Esophagus muscularis mucosa (tissue), 4 donors: ENCODE measurements at regions not wholly inside any gene's neighbourhood (a gene's known extent, or its start where the extent isn't known, plus 50 kb on each side); places are given as distances from the start of the nearest gene placed in this dataset.

Source experiments
- CTCF ChIP-seq, 3 experiments: fragments of 200-600 bp in 2 of 3; fragments of 450-650 bp in 1 of 3; sonication (generic) in 2 of 3; IDR thresholded peaks; one replicate each; pipeline ENCODE4 v1.5.1; 2017 to 2019; ENCODE audit warnings: antibody characterized with exemption in 3 of 3, mild to moderate bottlenecking in 2 of 3, moderate library complexity in 1 of 3
- EP300 ChIP-seq: sonication (generic); formaldehyde crosslinking; IDR thresholded peaks from one replicate; pipeline ENCODE4 v1.6.1; 2017; ENCODE audit warnings: antibody characterized with exemption
- POLR2AphosphoS5 ChIP-seq, 2 donors: sonication (generic); formaldehyde crosslinking; IDR thresholded peaks; one replicate each; pipeline ENCODE4 v1.6.1; 2017; ENCODE audit warnings: antibody characterized with exemption in 2 of 2

DNA sequence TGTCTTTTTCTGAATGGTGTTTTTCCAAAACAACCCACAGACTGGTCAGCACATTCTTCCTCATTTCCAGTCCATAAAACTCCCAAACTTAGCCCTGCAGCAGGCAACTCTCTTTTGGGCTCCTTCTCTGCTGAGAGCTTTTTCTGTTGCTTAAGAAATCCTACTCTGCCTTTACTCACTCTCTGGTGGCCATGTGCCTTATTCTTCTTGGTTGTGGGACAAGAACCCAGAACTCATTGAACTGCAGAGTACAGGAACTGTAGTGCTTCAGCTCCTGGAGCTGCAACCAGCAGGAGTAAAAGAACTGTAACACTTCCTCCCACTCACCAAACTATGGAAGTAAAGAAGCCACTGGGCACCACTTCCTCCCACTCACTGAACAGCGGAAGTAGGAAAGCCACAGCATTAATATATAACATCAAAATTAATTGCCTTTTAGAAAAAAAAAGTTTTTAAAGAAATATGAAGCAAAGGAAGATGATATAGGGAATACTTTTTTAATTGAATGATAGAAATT is 864.1 kb upstream of the PCDH10 start:
- TF ChIP-seq EP300 (no peak), CTCF (IDR thresholded peaks at IDR 0.05) (no peak), POLR2AphosphoS5 (IDR thresholded peaks at IDR 0.05) (no peak)
